OCI-LY1 (cell line): ENCODE measurements at regions not wholly inside any gene's neighbourhood (a gene's known extent, or its start where the extent isn't known, plus 50 kb on each side); places are given as distances from the start of the nearest gene placed in this dataset.

ENCODE experiments used
- H2AFZ ChIP-seq: fragments of 200-600 bp; sonication (generic), shearing (Covaris generic); 2 replicates; pipeline ENCODE4 v1.6.0; 2014; ENCODE audit warnings: antibody characterized with exemption, mild to moderate bottlenecking, low read length
- H3F3A ChIP-seq: fragments of 200-600 bp; sonication (generic), shearing (Covaris generic); 2 replicates; pipeline ENCODE4 v1.6.0; 2014; ENCODE audit warnings: mild to moderate bottlenecking, antibody characterized with exemption, low read length, moderate library complexity; ENCODE audit not compliant: insufficient read depth
- H3K27ac ChIP-seq: fragments of 200-600 bp; sonication (generic); 2 replicates; pipeline ENCODE4 v1.5.1; 2014; ENCODE audit warnings: low read length, mixed run types, mild to moderate bottlenecking, low read depth; ENCODE audit not compliant: poor library complexity, severe bottlenecking
- H3K27me3 ChIP-seq: fragments of 200-600 bp; sonication (generic); 2 replicates; pipeline ENCODE4 v1.6.0; 2014; ENCODE audit warnings: antibody characterized with exemption, mild to moderate bottlenecking, low read length, moderate library complexity; ENCODE audit not compliant: insufficient read depth
- H3K36me3 ChIP-seq: fragments of 200-600 bp; sonication (generic); 2 replicates; pipeline ENCODE4 v1.6.1; 2014; ENCODE audit warnings: mild to moderate bottlenecking, antibody characterized with exemption, low read length, moderate library complexity, mixed read lengths; ENCODE audit not compliant: insufficient read depth
- H3K4me1 ChIP-seq: fragments of 200-600 bp; sonication (generic); 2 replicates; pipeline ENCODE4 v1.5.1; 2014; ENCODE audit warnings: mild to moderate bottlenecking, low read length, moderate library complexity; ENCODE audit not compliant: insufficient read depth, severe bottlenecking
- H3K4me2 ChIP-seq: fragments of 200-600 bp; sonication (generic), shearing (Covaris generic); 2 replicates; pipeline ENCODE4 v1.6.1; 2014; ENCODE audit warnings: low read length
- H3K4me3 ChIP-seq: fragments of 200-600 bp; sonication (generic); 2 replicates; pipeline ENCODE4 v1.5.1; 2014; ENCODE audit warnings: low read length, low read depth, mild to moderate bottlenecking, mixed read lengths; ENCODE audit not compliant: poor library complexity, severe bottlenecking
- H3K79me2 ChIP-seq: fragments of 200-600 bp; shearing (Covaris generic); 2 replicates; pipeline ENCODE4 v1.6.1; 2016; ENCODE audit warnings: mixed run types, low read length, mixed read lengths; ENCODE audit not compliant: insufficient read depth
- H3K9ac ChIP-seq: fragments of 200-600 bp; sonication (generic), shearing (Covaris generic); 2 replicates; pipeline ENCODE4 v1.6.1; 2014; ENCODE audit warnings: mild to moderate bottlenecking, low read length, mixed read lengths
- H3K9me2 ChIP-seq: fragments of 200-600 bp; sonication (generic), shearing (Covaris generic); 2 replicates; pipeline ENCODE4 v1.6.1; 2014; ENCODE audit warnings: low read depth, mild to moderate bottlenecking, low read length, mixed read lengths
- H3K9me3 ChIP-seq: fragments of 200-600 bp; shearing (Covaris generic); 2 replicates; pipeline ENCODE4 v1.6.1; 2014; ENCODE audit warnings: low read length, mixed read lengths
- H4K20me1 ChIP-seq: fragments of 200-600 bp; sonication (generic), shearing (Covaris generic); 2 replicates; pipeline ENCODE4 v1.6.0; 2016; ENCODE audit warnings: mild to moderate bottlenecking, low read length; ENCODE audit not compliant: insufficient read depth
- EZH2 ChIP-seq: fragments of 200-600 bp; sonication (generic), shearing (Covaris generic); IDR thresholded peaks from 2 replicates; pipeline ENCODE4 v1.8.0; 2017; ENCODE audit warnings: borderline replicate concordance, mixed run types, mild to moderate bottlenecking, antibody characterized with exemption, low read length, moderate library complexity, mixed read lengths
- TF ChIP-seq, protein P1 (sequence below): fragments of 200-600 bp; sonication (generic), shearing (Covaris generic); IDR thresholded peaks from 2 replicates; pipeline ENCODE4 v1.5.1; 2017; ENCODE audit warnings: mild to moderate bottlenecking, antibody characterized with exemption, low read length, moderate library complexity, mixed read lengths

GRCh38 chr4:28548136-28548535 is 1687.5 kb downstream of the STIM2 start:
- no peaks in the 10 kb centered on the region for H3K9me3 ChIP-seq
- H3K4me1 ChIP-seq, result no peaks in the 10 kb centered on the region
- H2AFZ ChIP-seq, result no peak overlapping the region
- H3K36me3 ChIP-seq, result no peaks in the 10 kb centered on the region
- H4K20me1 ChIP-seq, result no peaks in the 10 kb centered on the region
- no peaks in the 10 kb centered on the region for H3K27me3 ChIP-seq
- H3K79me2 ChIP-seq, result no peaks in the 10 kb centered on the region
- H3F3A ChIP-seq, result no peaks in the 10 kb centered on the region
- H3K4me3 ChIP-seq, result no peak overlapping the region
- no peak overlapping the region for H3K4me2 ChIP-seq
- H3K9me2 ChIP-seq, result no peaks in the 10 kb centered on the region
- H3K27ac ChIP-seq, result no peak overlapping the region
- no peak overlapping the region for H3K9ac ChIP-seq
- TF ChIP-seq, protein P1, sequence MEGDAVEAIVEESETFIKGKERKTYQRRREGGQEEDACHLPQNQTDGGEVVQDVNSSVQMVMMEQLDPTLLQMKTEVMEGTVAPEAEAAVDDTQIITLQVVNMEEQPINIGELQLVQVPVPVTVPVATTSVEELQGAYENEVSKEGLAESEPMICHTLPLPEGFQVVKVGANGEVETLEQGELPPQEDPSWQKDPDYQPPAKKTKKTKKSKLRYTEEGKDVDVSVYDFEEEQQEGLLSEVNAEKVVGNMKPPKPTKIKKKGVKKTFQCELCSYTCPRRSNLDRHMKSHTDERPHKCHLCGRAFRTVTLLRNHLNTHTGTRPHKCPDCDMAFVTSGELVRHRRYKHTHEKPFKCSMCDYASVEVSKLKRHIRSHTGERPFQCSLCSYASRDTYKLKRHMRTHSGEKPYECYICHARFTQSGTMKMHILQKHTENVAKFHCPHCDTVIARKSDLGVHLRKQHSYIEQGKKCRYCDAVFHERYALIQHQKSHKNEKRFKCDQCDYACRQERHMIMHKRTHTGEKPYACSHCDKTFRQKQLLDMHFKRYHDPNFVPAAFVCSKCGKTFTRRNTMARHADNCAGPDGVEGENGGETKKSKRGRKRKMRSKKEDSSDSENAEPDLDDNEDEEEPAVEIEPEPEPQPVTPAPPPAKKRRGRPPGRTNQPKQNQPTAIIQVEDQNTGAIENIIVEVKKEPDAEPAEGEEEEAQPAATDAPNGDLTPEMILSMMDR, result no peak
- no peak for TF ChIP-seq EZH2

- H3K4me2 ChIP-seq, result no peak overlapping the region
- no peaks in the 10 kb centered on the region for H3F3A ChIP-seq
- no peak overlapping the region for H2AFZ ChIP-seq
- no peaks in the 10 kb centered on the region for H4K20me1 ChIP-seq
- H3K36me3 ChIP-seq, result no peaks in the 10 kb centered on the region
- no peaks in the 10 kb centered on the region for H3K4me1 ChIP-seq
- TF ChIP-seq EZH2, result no peak
- TF ChIP-seq, protein P1, result no peak
- no peaks in the 10 kb centered on the region for H3K79me2 ChIP-seq
- no peak overlapping the region for H3K4me3 ChIP-seq
- H3K27ac ChIP-seq, result no peak overlapping the region
- no peak overlapping the region for H3K9ac ChIP-seq
- no peaks in the 10 kb centered on the region for H3K9me3 ChIP-seq
- H3K9me2 ChIP-seq, result no peaks in the 10 kb centered on the region
- H3K27me3 ChIP-seq, result no peaks in the 10 kb centered on the region
Measured at GRCh38 chr4:28548594-28548993, 1688.0 kb downstream of the STIM2 start.

DNA sequence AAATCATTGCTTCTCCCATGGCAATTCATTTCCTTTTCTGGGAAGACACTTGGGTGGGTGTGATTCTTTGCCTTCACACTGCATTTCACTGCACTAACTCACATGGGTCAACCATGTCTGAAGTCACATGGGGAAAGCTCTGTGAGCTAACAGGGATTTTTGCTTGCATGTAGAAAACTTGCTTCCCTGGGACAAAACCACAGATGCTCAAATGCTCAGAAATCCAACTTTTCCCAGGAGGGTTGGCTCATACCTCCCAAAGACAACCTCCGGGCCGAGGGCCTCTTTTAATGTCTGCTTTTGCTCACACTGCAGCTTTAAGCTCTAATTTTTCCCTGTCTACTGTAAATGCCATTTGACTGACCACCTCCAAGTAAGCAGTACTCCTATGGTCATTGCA is 1695.2 kb downstream of the STIM2 start:
- no peak for TF ChIP-seq EZH2
- TF ChIP-seq, protein P1, result no peak
- H3K27me3 ChIP-seq, result no peaks in the 10 kb centered on the region
- no peak overlapping the region for H3K4me2 ChIP-seq
- no peak overlapping the region for H2AFZ ChIP-seq
- H3K36me3 ChIP-seq, result no peaks in the 10 kb centered on the region
- no peaks in the 10 kb centered on the region for H3F3A ChIP-seq
- no peak overlapping the region for H3K27ac ChIP-seq
- H4K20me1 ChIP-seq, result no peaks in the 10 kb centered on the region
- H3K79me2 ChIP-seq, result no peaks in the 10 kb centered on the region
- no peaks in the 10 kb centered on the region for H3K9me3 ChIP-seq
- H3K9me2 ChIP-seq, result no peaks in the 10 kb centered on the region
- no peaks in the 10 kb centered on the region for H3K4me1 ChIP-seq
- no peak overlapping the region for H3K9ac ChIP-seq
- no peak overlapping the region for H3K4me3 ChIP-seq
